ENCODE measurements at regions not wholly inside any gene's neighbourhood (a gene's known extent, or its start where the extent isn't known, plus 50 kb on each side); places are given as distances from the start of the nearest gene placed in this dataset.

GRCh38 chr6:148269386-148269785 lies 73.3 kb upstream of the SASH1 start:
- DNase-seq: no peak

DNA sequence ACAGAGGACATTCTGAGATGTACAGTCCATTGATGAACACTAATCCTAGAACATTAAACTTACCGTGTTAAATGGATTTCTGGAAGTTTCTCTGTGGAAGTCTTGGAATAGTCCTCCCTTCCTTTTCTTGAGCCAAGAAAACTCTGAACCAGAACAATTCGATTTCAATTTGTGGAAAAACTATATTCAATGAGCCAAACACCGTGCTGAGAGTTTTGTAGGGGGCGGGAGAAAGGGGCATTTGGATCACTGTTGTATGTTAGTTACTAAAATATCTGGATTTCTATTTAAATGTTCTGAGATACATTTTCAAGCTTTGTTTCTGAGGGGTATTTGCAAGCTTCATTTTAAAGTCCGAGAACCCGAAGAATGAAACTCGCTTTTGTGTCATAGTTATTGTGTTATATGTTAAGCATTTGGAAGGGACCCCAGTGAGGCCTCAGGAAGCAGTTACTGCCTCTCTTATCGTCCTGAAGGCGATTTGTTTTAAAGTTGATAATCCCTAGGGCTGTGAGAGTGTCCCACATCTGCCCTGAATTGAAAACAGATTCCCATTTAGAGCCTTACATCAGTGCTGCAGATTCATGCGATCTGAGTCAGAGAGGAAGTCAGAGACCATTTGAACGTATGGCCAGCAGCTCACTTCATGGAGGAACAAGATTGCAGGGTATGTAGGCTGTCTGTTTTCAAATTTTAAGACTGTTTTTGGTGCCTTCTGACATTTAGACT lies 70.8 kb upstream of the SASH1 start:
- no peak for DNase-seq

GRCh38 chr6:148272597-148272996 lies 70.0 kb upstream of the SASH1 start:
- DNase-seq: no peak

GRCh38 chr6:148273962-148274752 lies 68.5 kb upstream of the SASH1 start:
- DNase-seq: no peak

GRCh38 chr6:148274809-148275208 lies 67.8 kb upstream of the SASH1 start:
- no peak for DNase-seq

DNA sequence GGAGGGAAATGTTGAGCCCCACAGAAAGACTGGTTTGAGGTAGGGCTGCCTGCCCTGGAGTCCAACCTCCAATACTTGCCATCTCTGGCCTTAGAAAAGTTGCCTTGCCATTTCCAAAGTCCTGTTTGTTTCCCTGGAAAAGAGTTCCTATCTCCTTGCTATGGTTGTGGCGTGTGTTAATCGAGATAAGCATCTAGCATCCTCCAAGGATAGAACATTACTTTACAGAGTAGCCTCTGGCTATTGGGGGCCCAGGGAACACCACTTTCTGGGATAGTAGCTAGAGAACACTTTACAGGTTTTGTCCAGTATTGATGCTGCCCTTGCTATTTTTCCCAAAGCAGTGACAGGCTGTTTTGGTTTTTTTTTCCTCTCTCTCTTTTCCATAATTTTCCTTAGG lies 57.4 kb upstream of the SASH1 start:
- no peak for DNase-seq

DNA sequence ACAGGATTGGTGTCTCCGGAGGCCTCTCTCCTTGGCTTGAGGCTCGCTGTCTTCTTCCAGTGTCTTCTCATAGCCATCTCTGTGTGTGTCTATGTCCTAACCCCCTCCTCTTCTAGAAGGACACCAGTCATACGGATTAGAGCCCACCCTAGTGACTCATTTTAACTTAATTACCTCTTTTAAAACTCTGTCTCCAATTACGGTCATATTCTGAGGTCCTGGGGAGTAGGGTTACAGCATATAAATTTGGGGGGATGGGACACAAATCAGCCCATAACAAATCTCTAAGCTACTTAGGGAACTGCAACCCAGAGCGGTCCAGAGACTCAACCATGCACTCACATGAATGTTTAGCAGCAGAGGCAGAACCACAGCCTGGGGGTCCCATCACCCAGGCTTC lies 56.1 kb upstream of the SASH1 start:
- DNase-seq: no peak

DNA sequence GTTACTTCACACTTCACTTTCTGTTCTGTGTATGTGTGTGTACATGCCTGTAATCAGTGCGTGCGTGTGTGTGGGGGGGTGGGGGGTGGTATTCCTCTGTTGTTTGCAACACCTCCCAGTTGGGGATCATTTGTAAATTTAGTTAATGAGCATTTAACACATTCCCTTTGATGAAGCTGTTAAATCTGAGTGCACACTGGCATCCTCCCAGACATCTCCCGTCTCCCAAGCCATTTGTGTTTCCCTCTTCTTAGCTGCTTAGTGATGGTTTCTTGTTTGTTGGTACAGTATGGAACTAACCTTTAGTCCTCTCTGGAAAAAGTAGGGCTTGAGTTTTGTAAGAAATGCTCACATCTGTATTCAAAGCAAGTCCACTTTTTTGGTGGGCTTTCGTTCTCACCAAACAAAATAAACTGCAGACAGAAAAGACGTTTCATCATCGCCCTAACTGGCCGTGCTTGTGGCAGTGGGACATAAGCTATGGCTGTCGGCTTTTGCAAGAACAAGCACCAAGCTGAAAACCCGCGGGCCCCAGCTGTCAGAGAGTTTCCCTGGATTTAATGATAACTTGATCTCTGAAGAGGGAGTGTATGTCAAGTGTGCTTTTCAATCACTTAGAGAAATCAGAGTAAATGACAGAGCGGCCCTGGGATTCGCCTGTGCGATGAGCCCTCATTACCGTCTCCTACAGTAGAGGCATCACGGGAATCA lies 54.9 kb upstream of the SASH1 start:
- no peak for DNase-seq

DNA sequence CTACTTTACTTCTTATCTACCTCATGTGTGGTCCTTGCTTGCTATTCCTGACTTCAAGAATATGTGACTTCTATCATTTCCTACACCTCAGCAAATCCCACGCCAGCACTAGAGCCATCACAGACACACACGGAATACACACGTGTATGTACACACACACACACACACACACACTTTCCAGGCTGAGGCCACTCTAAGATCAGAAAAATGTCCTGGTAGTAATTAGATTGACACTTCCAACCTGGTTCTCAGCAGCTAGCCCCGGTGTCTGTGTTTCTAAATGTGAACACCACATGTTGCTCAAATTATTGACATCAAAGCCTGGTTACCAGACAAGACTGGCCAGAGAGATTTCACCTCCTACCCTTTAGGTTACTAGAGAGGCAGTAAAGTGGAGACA lies 54.1 kb upstream of the SASH1 start:
- no peak for DNase-seq

GRCh38 chr6:148289153-148289552 lies 53.5 kb upstream of the SASH1 start:
- no peak for DNase-seq

GRCh38 chr6:148291876-148292275 lies 50.8 kb upstream of the SASH1 start:
- no peak for DNase-seq
